Prostate gland (tissue), 2 donors: ENCODE measurements at regions not wholly inside any gene's neighbourhood (a gene's known extent, or its start where the extent isn't known, plus 50 kb on each side); places are given as distances from the start of the nearest gene placed in this dataset.

Source experiments
- POLR2A ChIP-seq: fragments of 450-650 bp; IDR thresholded peaks from one replicate; pipeline ENCODE4 v1.6.1; 2016; ENCODE audit warnings: antibody characterized with exemption, mild to moderate bottlenecking
- POLR2AphosphoS5 ChIP-seq: sonication (generic); formaldehyde crosslinking; IDR thresholded peaks from one replicate; pipeline ENCODE4 v1.6.1; 2017; ENCODE audit warnings: antibody characterized with exemption
- TF ChIP-seq, protein P1 (sequence below), 4 experiments: fragments of 200-600 bp in 2 of 4; fragments of 450-650 bp in 2 of 4; sonication (generic) in 2 of 4; IDR thresholded peaks; 1 replicate in 3 of 4; 2 replicates in 1 of 4; pipeline ENCODE4 v1.5.1; 2016 to 2019; ENCODE audit warnings: antibody characterized with exemption in 4 of 4, mild to moderate bottlenecking in 2 of 4, moderate library complexity in 2 of 4

DNA sequence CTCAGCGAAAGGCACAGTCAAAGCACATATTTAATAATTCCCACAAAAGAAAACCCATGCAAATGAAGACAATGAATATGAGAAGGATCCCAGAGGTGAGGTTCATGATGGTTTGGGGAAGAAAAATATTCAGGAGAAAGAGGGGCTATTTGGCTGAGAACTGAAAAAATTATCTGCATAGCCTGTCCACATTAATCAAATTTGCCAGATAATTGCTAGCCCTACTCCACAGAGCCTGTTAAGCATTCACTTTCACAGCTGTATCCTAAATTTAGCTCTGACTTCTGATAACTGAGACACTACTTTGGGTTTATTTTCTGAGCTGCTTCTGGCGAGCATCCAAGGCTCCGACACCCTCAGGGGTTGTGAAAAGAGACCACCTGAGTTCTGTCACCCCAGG, 176.2 kb downstream of the HERPUD2 start:
- TF ChIP-seq POLR2AphosphoS5: no peak
- TF ChIP-seq, protein P1, sequence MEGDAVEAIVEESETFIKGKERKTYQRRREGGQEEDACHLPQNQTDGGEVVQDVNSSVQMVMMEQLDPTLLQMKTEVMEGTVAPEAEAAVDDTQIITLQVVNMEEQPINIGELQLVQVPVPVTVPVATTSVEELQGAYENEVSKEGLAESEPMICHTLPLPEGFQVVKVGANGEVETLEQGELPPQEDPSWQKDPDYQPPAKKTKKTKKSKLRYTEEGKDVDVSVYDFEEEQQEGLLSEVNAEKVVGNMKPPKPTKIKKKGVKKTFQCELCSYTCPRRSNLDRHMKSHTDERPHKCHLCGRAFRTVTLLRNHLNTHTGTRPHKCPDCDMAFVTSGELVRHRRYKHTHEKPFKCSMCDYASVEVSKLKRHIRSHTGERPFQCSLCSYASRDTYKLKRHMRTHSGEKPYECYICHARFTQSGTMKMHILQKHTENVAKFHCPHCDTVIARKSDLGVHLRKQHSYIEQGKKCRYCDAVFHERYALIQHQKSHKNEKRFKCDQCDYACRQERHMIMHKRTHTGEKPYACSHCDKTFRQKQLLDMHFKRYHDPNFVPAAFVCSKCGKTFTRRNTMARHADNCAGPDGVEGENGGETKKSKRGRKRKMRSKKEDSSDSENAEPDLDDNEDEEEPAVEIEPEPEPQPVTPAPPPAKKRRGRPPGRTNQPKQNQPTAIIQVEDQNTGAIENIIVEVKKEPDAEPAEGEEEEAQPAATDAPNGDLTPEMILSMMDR (IDR thresholded peaks at IDR 0.05): no peak
- TF ChIP-seq POLR2A: no peak
